T-helper 2 cell treated with Interferon-gamma antibody and Interleukin-4, amounts not matched to agents 5 μg/mL and 100 μg/mL, for 36 hours (primary cell): ENCODE measurements at regions not wholly inside any gene's neighbourhood (a gene's known extent, or its start where the extent isn't known, plus 50 kb on each side); places are given as distances from the start of the nearest gene placed in this dataset.

Experiments
- DNase-seq: peaks from one replicate; pipeline ENCODE4 v3.0.0; 2021; ENCODE audit warnings: low spot score
- H3K27ac Mint-ChIP-seq: one replicate; pipeline ENCODE4 v1.8.0; 2021; ENCODE audit warnings: mild to moderate bottlenecking, mixed read lengths
- H3K27me3 Mint-ChIP-seq: one replicate; pipeline ENCODE4 v1.8.0; 2021; ENCODE audit warnings: low read depth, mixed read lengths
- H3K36me3 Mint-ChIP-seq: one replicate; pipeline ENCODE4 v1.8.0; 2021; ENCODE audit warnings: low read depth, mixed read lengths
- H3K4me1 Mint-ChIP-seq: one replicate; pipeline ENCODE4 v1.8.0; 2021; ENCODE audit warnings: low read depth, mixed read lengths
- H3K4me3 Mint-ChIP-seq: one replicate; pipeline ENCODE4 v1.8.0; 2022; ENCODE audit warnings: mild to moderate bottlenecking, moderate library complexity, mixed read lengths
- H3K9me3 Mint-ChIP-seq: one replicate; pipeline ENCODE4 v1.8.0; 2021; ENCODE audit warnings: mixed read lengths

DNA sequence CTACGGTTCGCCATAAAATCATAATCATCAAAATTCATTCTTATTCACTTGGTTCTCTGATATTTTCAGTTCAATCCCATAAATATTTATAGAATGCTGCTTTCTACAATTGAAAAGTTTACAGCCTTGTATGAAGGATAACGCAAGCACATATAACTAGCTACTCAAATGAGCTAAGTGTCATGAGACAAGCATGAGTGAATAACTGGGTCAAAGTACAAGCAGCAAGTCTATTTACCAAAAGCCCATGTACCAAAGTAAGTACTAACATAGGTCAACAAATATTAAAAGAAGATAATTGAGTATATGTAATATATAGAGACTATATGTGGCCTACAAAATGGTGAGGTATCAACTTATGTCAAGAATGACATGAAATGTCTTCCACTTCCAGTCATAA, 596.6 kb downstream of the GBE1 start:
- no peaks in the 10 kb centered on the region for H3K36me3 Mint-ChIP-seq
- peaks cover 45% of the 10 kb centered on the region for H3K9me3 Mint-ChIP-seq
- H3K4me1 Mint-ChIP-seq, result no peaks in the 10 kb centered on the region
- H3K4me3 Mint-ChIP-seq, result no peak overlapping the region
- H3K27me3 Mint-ChIP-seq, result no peaks in the 10 kb centered on the region
- DNase-seq, result no peak
- H3K27ac Mint-ChIP-seq, result no peak overlapping the region

DNA sequence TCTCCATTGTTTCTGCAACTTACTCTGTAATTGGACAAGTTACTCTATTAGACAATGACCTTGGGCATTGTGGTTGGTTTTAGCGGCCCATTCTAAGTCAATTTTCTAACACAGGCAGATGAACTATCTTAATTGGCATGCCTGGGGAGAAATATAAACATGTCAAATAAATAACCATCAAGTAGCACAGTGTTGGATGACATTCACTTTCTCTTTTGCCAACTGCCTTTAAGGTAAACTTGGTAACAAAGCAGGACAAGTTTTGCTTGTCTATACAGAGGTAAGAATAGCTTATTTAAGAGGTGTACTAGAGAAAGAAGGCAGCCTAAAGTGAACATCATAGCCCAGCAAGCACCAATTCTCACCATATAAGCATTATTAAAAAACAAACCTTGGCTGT, 599.6 kb downstream of the GBE1 start:
- H3K4me3 Mint-ChIP-seq, result no peak overlapping the region
- no peaks in the 10 kb centered on the region for H3K27me3 Mint-ChIP-seq
- H3K36me3 Mint-ChIP-seq, result no peaks in the 10 kb centered on the region
- no peak overlapping the region for H3K27ac Mint-ChIP-seq
- peaks cover 47% of the 10 kb centered on the region for H3K9me3 Mint-ChIP-seq
- no peaks in the 10 kb centered on the region for H3K4me1 Mint-ChIP-seq
- no peak for DNase-seq

- H3K36me3 Mint-ChIP-seq, result no peaks in the 10 kb centered on the region
- H3K27ac Mint-ChIP-seq, result no peak overlapping the region
- DNase-seq, result no peak
- no peaks in the 10 kb centered on the region for H3K27me3 Mint-ChIP-seq
- H3K4me1 Mint-ChIP-seq, result no peaks in the 10 kb centered on the region
- H3K4me3 Mint-ChIP-seq, result no peak overlapping the region
- H3K9me3 Mint-ChIP-seq, result peaks cover 53% of the 10 kb centered on the region
These were observed 600.3 kb downstream of the GBE1 start for GRCh38 chr3:81161100-81161499.

DNA sequence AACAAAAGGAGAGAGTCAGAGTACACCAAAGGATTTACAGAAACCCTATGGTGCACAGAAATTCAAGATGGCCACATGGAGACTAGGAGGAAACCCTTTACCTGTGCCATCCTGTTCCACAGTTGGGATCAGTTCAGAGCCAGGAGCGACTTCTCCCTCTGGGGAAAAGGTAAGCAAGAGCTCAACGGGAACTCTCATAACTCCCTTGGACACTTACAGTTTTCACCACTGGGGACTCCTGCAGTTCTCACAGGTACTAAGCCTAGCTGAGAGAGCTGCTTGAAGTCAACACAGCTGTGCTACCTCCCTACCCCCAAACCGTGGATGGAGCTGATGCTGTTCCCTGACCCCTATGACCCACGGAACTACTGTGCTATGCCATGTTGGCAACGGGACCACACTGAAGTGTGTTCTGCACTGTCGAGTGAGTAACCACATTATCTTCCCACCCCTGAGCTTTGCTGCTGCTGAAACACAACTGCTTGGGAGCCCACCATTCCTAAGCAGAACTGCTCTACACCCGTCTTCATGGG, 606.8 kb downstream of the GBE1 start:
- no peaks in the 10 kb centered on the region for H3K4me1 Mint-ChIP-seq
- no peak for DNase-seq
- H3K27ac Mint-ChIP-seq, result no peak overlapping the region
- H3K9me3 Mint-ChIP-seq, result peaks cover 45% of the 10 kb centered on the region
- no peaks in the 10 kb centered on the region for H3K27me3 Mint-ChIP-seq
- no peaks in the 10 kb centered on the region for H3K36me3 Mint-ChIP-seq
- no peak overlapping the region for H3K4me3 Mint-ChIP-seq

- Mint-ChIP-seq H3K27me3 (no peaks in the 10 kb centered on the region), H3K27ac (no peak overlapping the region), H3K4me3 (no peak overlapping the region), H3K36me3 (no peaks in the 10 kb centered on the region), H3K9me3 (peaks cover 27% of the 10 kb centered on the region), H3K4me1 (no peaks in the 10 kb centered on the region)
- no peak for DNase-seq
These were observed 609.3 kb downstream of the GBE1 start for GRCh38 chr3:81152156-81152555.

- no peaks in the 10 kb centered on the region for H3K4me1 Mint-ChIP-seq
- no peak for DNase-seq
- peaks cover 26% of the 10 kb centered on the region for H3K9me3 Mint-ChIP-seq
- H3K36me3 Mint-ChIP-seq, result no peaks in the 10 kb centered on the region
- no peaks in the 10 kb centered on the region for H3K27me3 Mint-ChIP-seq
- no peak overlapping the region for H3K4me3 Mint-ChIP-seq
- no peak overlapping the region for H3K27ac Mint-ChIP-seq
These were observed 628.5 kb downstream of the GBE1 start for GRCh38 chr3:81132995-81133394.

DNA sequence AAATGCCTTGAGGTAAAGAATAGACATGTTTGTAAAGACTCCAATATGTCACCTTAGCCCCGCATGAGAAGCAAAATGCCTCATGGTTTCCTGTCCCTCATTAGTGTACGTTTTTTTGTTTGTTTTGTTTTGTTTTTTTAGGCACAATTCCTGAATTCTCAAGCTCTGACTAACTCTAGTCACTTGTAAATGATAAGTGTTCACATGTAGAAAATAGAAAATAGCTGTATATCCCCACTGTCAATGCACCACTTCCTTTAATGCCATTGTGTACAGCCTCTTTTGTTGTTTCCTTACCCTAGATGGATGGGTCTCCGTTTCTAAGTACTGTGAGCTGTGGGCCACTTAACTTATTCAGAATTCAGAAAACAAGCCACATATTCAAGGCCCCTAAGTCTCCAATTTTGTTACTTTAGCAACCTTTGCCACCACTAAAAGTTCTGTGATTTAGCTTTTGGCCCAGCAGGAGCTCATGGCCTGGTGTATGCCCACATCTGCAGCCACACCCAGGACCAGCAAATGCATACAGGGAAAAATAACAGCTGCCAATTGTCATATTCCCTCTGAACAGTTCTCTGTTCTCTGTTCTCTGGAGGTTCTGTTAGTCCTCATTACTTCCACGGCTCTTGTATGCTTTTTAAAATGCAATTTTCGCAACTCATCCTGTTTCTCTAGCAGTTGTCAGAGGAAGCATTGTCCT, 655.5 kb downstream of the GBE1 start:
- Mint-ChIP-seq H3K27me3 (no peaks in the 10 kb centered on the region), H3K27ac (no peak overlapping the region), H3K4me3 (no peak overlapping the region), H3K4me1 (no peaks in the 10 kb centered on the region), H3K36me3 (no peaks in the 10 kb centered on the region), H3K9me3 (peaks cover 26% of the 10 kb centered on the region)
- DNase-seq, result no peak

- Mint-ChIP-seq H3K9me3 (peaks cover 28% of the 10 kb centered on the region), H3K27me3 (no peaks in the 10 kb centered on the region), H3K4me1 (no peaks in the 10 kb centered on the region), H3K36me3 (no peaks in the 10 kb centered on the region), H3K4me3 (no peak overlapping the region), H3K27ac (no peak overlapping the region)
- no peak for DNase-seq
These were observed 656.2 kb downstream of the GBE1 start for GRCh38 chr3:81105206-81105605.

- DNase-seq, result no peak
- H3K27me3 Mint-ChIP-seq, result no peaks in the 10 kb centered on the region
- H3K36me3 Mint-ChIP-seq, result no peaks in the 10 kb centered on the region
- no peak overlapping the region for H3K27ac Mint-ChIP-seq
- H3K4me1 Mint-ChIP-seq, result no peaks in the 10 kb centered on the region
- peaks cover 17% of the 10 kb centered on the region for H3K9me3 Mint-ChIP-seq
- no peak overlapping the region for H3K4me3 Mint-ChIP-seq
These were observed 663.6 kb downstream of the GBE1 start for GRCh38 chr3:81097889-81098288.

DNA sequence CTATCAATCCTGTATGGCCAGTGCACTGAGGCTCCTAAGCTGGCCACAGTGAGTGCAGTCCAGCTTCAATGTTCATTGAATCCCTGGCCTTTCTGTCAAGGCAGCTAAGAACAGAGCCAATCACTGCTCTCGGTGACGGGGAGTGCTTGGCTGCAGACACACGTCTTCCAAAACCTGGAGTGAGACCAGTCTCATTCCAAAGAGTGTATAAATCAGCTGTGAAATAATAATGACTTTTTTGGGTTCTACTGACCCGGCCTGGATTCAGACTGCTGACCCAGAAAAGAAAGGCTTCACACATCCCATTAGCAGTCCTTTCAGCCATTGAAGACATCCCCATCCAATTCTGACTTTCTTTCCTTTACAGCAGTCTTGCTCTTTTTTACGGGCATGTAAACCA, 665.5 kb downstream of the GBE1 start:
- Mint-ChIP-seq H3K36me3 (no peaks in the 10 kb centered on the region), H3K27ac (no peak overlapping the region), H3K27me3 (no peaks in the 10 kb centered on the region), H3K4me3 (no peak overlapping the region), H3K4me1 (no peaks in the 10 kb centered on the region), H3K9me3 (peaks cover 18% of the 10 kb centered on the region)
- DNase-seq, result no peak

DNA sequence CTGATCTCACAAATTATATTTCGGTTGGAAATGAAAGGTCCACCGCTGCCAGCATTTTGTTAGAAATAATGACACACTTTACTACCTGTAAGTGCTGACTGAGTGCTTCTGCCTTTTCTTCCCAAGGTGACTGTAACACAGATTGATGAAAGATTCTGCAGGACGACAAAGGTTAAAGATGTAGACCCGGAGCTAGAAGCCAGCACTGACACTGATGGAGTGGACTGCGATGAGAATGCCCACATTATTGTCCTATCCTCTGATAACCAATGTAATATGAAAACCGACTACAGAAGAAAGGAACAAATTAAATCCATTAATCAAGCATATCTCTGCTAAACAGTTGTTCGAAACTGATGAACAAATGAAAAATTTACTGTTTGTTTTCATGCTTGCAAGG, 666.5 kb downstream of the GBE1 start:
- Mint-ChIP-seq H3K9me3 (peaks cover 15% of the 10 kb centered on the region), H3K36me3 (no peaks in the 10 kb centered on the region), H3K4me3 (no peak overlapping the region), H3K4me1 (no peaks in the 10 kb centered on the region), H3K27me3 (no peaks in the 10 kb centered on the region), H3K27ac (no peak overlapping the region)
- DNase-seq, result no peak

- Mint-ChIP-seq H3K27me3 (no peaks in the 10 kb centered on the region), H3K36me3 (no peaks in the 10 kb centered on the region), H3K9me3 (peaks cover 30% of the 10 kb centered on the region), H3K27ac (no peak overlapping the region), H3K4me1 (no peaks in the 10 kb centered on the region), H3K4me3 (no peak overlapping the region)
- DNase-seq, result no peak
These were observed 673.8 kb downstream of the GBE1 start for GRCh38 chr3:81087607-81088006.

GRCh38 chr3:81086348-81086747, 675.1 kb downstream of the GBE1 start:
- Mint-ChIP-seq H3K36me3 (no peaks in the 10 kb centered on the region), H3K4me3 (no peak overlapping the region), H3K9me3 (peaks cover 31% of the 10 kb centered on the region), H3K27me3 (no peaks in the 10 kb centered on the region), H3K4me1 (no peaks in the 10 kb centered on the region), H3K27ac (no peak overlapping the region)
- DNase-seq, result no peak

DNA sequence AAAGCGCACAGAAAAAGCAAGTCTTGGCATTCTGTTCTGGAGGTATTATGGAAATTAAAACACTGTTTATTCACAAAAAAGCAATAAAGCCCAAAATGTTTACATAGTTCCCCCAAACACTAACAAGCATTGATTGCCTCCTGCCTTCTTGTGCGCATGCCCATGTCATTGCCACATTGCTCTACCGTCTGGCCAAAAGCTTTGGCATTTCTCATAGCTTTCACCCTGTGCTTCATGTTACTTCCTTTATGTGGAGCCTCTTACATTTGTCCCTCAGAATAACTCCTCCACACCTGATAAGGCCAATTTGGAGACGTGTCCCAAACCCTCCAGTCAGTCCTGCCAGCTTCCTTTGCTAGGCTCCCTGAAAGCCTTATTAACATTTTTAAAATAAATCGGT, 680.8 kb downstream of the GBE1 start:
- Mint-ChIP-seq H3K27me3 (no peaks in the 10 kb centered on the region), H3K9me3 (peaks cover 36% of the 10 kb centered on the region), H3K4me3 (no peak overlapping the region), H3K27ac (no peak overlapping the region), H3K36me3 (no peaks in the 10 kb centered on the region), H3K4me1 (no peaks in the 10 kb centered on the region)
- DNase-seq, result no peak

DNA sequence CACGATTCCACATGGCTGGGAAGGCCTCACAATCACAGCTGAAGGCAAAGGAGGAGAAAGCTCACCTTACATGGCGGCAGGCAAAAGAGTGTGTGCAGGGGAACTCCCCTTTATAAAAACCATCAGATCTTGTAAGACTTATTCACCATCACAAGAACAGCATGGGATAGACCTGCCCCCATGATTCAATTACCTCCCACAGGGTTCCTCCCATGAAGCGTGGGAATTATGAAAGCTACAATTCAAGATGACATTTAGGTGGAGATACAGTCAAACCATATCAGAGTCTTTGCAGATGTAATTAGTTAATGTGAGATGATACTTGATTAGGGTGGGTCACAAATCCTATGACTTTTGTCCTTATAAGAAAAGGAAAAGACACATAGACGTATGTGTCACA, 688.9 kb downstream of the GBE1 start:
- DNase-seq, result no peak
- H3K4me3 Mint-ChIP-seq, result no peak overlapping the region
- peaks cover 25% of the 10 kb centered on the region for H3K9me3 Mint-ChIP-seq
- no peaks in the 10 kb centered on the region for H3K4me1 Mint-ChIP-seq
- no peaks in the 10 kb centered on the region for H3K27me3 Mint-ChIP-seq
- H3K27ac Mint-ChIP-seq, result no peak overlapping the region
- no peaks in the 10 kb centered on the region for H3K36me3 Mint-ChIP-seq
